AG09309 (cell line): ENCODE measurements at regions not wholly inside any gene's neighbourhood (a gene's known extent, or its start where the extent isn't known, plus 50 kb on each side); places are given as distances from the start of the nearest gene placed in this dataset.

Experiments
- DNase-seq: peaks from one replicate; pipeline ENCODE4 v3.0.0-alpha.2; 2010; ENCODE audit warnings: low read depth
- H3K4me3 ChIP-seq: 2 replicates; pipeline ENCODE4 v1.5.1; 2011; ENCODE audit warnings: mild to moderate bottlenecking, low read depth, low read length, moderate library complexity; ENCODE audit not compliant: control insufficient read depth
- TF ChIP-seq, protein P1 (sequence below): IDR thresholded peaks from 2 replicates; pipeline ENCODE4 v1.5.1; 2011; ENCODE audit warnings: mild to moderate bottlenecking, low read depth, low read length, inconsistent platforms; ENCODE audit not compliant: insufficient read depth, control insufficient read depth; ENCODE audit errors: missing control alignments

GRCh38 chr3:188092648-188093047, 61.3 kb upstream of the LPP start:
- TF ChIP-seq, protein P1, sequence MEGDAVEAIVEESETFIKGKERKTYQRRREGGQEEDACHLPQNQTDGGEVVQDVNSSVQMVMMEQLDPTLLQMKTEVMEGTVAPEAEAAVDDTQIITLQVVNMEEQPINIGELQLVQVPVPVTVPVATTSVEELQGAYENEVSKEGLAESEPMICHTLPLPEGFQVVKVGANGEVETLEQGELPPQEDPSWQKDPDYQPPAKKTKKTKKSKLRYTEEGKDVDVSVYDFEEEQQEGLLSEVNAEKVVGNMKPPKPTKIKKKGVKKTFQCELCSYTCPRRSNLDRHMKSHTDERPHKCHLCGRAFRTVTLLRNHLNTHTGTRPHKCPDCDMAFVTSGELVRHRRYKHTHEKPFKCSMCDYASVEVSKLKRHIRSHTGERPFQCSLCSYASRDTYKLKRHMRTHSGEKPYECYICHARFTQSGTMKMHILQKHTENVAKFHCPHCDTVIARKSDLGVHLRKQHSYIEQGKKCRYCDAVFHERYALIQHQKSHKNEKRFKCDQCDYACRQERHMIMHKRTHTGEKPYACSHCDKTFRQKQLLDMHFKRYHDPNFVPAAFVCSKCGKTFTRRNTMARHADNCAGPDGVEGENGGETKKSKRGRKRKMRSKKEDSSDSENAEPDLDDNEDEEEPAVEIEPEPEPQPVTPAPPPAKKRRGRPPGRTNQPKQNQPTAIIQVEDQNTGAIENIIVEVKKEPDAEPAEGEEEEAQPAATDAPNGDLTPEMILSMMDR = no peak
- H3K4me3 ChIP-seq = no peak overlapping the region
- DNase-seq = no peak

- no peak for DNase-seq
- no peak overlapping the region for H3K4me3 ChIP-seq
- TF ChIP-seq, protein P1 = no peak
Measured at GRCh38 chr3:188095431-188095830, 58.5 kb upstream of the LPP start.

DNA sequence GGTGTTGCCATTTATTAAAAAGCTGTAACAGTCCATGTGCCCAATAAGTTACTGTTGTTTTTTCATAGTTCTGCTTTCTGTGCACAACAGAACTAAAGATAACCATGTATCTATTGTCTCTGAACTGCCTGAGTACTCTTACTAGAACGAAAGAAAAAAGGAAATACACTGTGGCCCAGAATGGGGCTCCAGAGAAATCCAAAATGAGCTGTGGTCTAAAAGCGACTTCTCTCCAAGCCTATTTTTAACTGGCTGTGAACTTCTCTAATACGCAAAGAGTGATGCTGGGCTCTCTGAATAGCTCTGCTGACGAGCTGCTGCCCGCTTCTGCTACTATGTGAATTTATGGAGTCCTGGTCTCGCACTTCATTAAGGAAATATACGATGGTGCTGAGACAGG, 56.2 kb upstream of the LPP start:
- no peak for DNase-seq
- TF ChIP-seq, protein P1 = no peak
- no peak overlapping the region for H3K4me3 ChIP-seq

- TF ChIP-seq, protein P1 = no peak
- H3K4me3 ChIP-seq = no peak overlapping the region
- DNase-seq = no peak
Measured at GRCh38 chr3:188099907-188100306, 54.0 kb upstream of the LPP start.

- no peak for DNase-seq
- TF ChIP-seq, protein P1 = no peak
- no peak overlapping the region for H3K4me3 ChIP-seq
Measured at GRCh38 chr3:188102861-188103547, 51.0 kb upstream of the LPP start.

- TF ChIP-seq, protein P1 = no peak
- no peak overlapping the region for H3K4me3 ChIP-seq
- no peak for DNase-seq
Measured at GRCh38 chr3:188104050-188104449, 49.9 kb upstream of the LPP start.
